ENCODE measurements at regions not wholly inside any gene's neighbourhood (a gene's known extent, or its start where the extent isn't known, plus 50 kb on each side); places are given as distances from the start of the nearest gene placed in this dataset.
A peak's percentile ranks its signal among the peaks of the same experiment; 100 is the strongest.

GRCh38 chr5:17132444-17133083 is 84.9 kb upstream of the BASP1 start:
- intact Hi-C loops (cut with micrococcal nuclease), result no loop called here
- no peak for ATAC-seq
- 51% methylated on average over 4 of the region's 4 CpGs for WGBS (ENCODE audit: insufficient coverage)

DNA sequence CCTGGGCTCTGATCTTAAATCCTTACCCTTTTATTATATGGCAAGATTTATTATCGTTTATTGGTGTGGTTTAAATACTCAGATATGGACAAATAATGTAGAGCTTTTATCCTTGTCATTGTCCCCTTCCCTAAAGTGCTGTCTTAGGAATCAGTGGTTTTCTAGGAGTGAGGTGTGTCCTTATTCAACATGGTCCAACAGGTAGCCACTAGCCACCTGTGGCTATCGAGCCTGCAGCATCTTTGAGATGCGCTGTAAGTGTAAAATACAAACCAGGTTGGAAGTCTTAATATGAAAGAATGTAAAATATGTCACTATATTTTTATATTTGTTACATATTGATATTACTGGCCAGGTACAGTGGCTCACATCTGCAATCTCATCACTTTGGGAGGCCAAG is 82.4 kb upstream of the BASP1 start:
- Mint-ChIP-seq H3K4me3 (no peak overlapping the region), H3K36me3 (no peaks in the 10 kb centered on the region), H3K27me3 (ENCODE audit: low read depth in 2 of 2) (no peaks in the 10 kb centered on the region), H3K4me1 (peaks cover 4 to 5% of the 10 kb centered on the region in 2 donors), H3K9me3 (no peaks in the 10 kb centered on the region), H3K27ac (no peak overlapping the region)
- TF ChIP-seq, protein P1, sequence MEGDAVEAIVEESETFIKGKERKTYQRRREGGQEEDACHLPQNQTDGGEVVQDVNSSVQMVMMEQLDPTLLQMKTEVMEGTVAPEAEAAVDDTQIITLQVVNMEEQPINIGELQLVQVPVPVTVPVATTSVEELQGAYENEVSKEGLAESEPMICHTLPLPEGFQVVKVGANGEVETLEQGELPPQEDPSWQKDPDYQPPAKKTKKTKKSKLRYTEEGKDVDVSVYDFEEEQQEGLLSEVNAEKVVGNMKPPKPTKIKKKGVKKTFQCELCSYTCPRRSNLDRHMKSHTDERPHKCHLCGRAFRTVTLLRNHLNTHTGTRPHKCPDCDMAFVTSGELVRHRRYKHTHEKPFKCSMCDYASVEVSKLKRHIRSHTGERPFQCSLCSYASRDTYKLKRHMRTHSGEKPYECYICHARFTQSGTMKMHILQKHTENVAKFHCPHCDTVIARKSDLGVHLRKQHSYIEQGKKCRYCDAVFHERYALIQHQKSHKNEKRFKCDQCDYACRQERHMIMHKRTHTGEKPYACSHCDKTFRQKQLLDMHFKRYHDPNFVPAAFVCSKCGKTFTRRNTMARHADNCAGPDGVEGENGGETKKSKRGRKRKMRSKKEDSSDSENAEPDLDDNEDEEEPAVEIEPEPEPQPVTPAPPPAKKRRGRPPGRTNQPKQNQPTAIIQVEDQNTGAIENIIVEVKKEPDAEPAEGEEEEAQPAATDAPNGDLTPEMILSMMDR (IDR thresholded peaks at IDR 0.05), result no peak
- ATAC-seq, result no peak
- WGBS (ENCODE audit: insufficient coverage), result 92% methylated on average over 2 of the region's 3 CpGs
- Histone ChIP-seq H3K27ac (ENCODE audit: low read length) (no peak overlapping the region), H3K27me3 (ENCODE audit: control insufficient read depth, insufficient read depth, low read length) (no peaks in the 10 kb centered on the region), H3K36me3 (ENCODE audit: control insufficient read depth, insufficient read depth, low read length) (no peaks in the 10 kb centered on the region), H3K9me3 (ENCODE audit: control insufficient read depth, insufficient read depth, low read length) (no peaks in the 10 kb centered on the region), H3K4me1 (ENCODE audit: control insufficient read depth, insufficient read depth, low read length) (peaks cover 11% of the 10 kb centered on the region), H3K4me3 (ENCODE audit: low read length) (no peak overlapping the region)
- DNase-seq, result no peak
- intact Hi-C loops (cut with micrococcal nuclease), result no loop called here

More at GRCh38 chr5:17132444-17133083, 84.9 kb upstream of the BASP1 start:
- H3K27me3 Mint-ChIP-seq (ENCODE audit: low read depth in 2 of 2), result no peaks in the 10 kb centered on the region
- H3K9me3 ChIP-seq (ENCODE audit: control insufficient read depth, insufficient read depth, low read length), result no peaks in the 10 kb centered on the region
- no peak overlapping the region for H3K27ac ChIP-seq (ENCODE audit: low read length)
- H3K4me1 Mint-ChIP-seq, result peaks cover 4 to 6% of the 10 kb centered on the region in 2 donors
- H3K9me3 Mint-ChIP-seq, result no peaks in the 10 kb centered on the region
- DNase-seq, result no peak
- H3K4me1 ChIP-seq (ENCODE audit: control insufficient read depth, insufficient read depth, low read length), result peaks cover 11% of the 10 kb centered on the region
- TF ChIP-seq, protein P1 (IDR thresholded peaks at IDR 0.05), result peak; percentile 12
- H3K27me3 ChIP-seq (ENCODE audit: control insufficient read depth, insufficient read depth, low read length), result no peaks in the 10 kb centered on the region
- no peaks in the 10 kb centered on the region for H3K36me3 ChIP-seq (ENCODE audit: control insufficient read depth, insufficient read depth, low read length)
- H3K4me3 Mint-ChIP-seq, result no peak overlapping the region
- H3K27ac Mint-ChIP-seq, result no peak overlapping the region
- H3K36me3 Mint-ChIP-seq, result no peaks in the 10 kb centered on the region
- H3K4me3 ChIP-seq (ENCODE audit: low read length), result no peak overlapping the region

DNA sequence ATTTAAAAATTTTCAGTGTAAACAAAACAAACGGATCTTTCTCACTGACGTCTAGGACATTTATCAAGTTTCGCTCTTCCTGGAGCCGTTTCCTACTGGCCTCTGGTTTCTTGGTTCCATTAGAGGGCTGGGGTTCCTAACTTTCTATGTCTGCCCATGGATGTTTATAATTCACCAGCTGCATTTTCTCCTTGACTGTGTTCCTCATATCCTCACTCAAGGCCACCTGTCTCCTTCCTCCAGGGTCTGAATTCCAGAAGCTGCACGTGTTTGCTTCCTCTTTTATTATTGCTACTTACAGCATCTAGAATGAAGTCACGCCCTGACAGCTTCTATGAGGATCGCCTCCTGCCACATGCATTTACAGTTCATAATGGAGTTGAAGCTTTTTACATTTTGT is 74.1 kb upstream of the BASP1 start:
- TF ChIP-seq, protein P1 (IDR thresholded peaks at IDR 0.05), result no peak
- no peaks in the 10 kb centered on the region for H3K27me3 Mint-ChIP-seq (ENCODE audit: low read depth in 2 of 2)
- H3K27me3 ChIP-seq (ENCODE audit: control insufficient read depth, insufficient read depth, low read length), result no peaks in the 10 kb centered on the region
- H3K36me3 ChIP-seq (ENCODE audit: control insufficient read depth, insufficient read depth, low read length), result no peaks in the 10 kb centered on the region
- no peak overlapping the region for H3K4me3 ChIP-seq (ENCODE audit: low read length)
- no peak for DNase-seq
- 77% methylated on average over 7 of the region's 7 CpGs for WGBS (ENCODE audit: insufficient coverage)
- no peak overlapping the region for H3K27ac ChIP-seq (ENCODE audit: low read length)
- H3K4me1 ChIP-seq (ENCODE audit: control insufficient read depth, insufficient read depth, low read length), result no peaks in the 10 kb centered on the region
- no peak overlapping the region for H3K4me3 Mint-ChIP-seq
- no peaks in the 10 kb centered on the region for H3K9me3 ChIP-seq (ENCODE audit: control insufficient read depth, insufficient read depth, low read length)
- H3K36me3 Mint-ChIP-seq, result no peaks in the 10 kb centered on the region
- peaks cover 3 to 5% of the 10 kb centered on the region in 2 donors for H3K9me3 Mint-ChIP-seq
- intact Hi-C loops (cut with micrococcal nuclease), result no loop called here
- no peak overlapping the region for H3K27ac Mint-ChIP-seq
- ATAC-seq, result no peak
- H3K4me1 Mint-ChIP-seq, result no peaks in the 10 kb centered on the region

DNA sequence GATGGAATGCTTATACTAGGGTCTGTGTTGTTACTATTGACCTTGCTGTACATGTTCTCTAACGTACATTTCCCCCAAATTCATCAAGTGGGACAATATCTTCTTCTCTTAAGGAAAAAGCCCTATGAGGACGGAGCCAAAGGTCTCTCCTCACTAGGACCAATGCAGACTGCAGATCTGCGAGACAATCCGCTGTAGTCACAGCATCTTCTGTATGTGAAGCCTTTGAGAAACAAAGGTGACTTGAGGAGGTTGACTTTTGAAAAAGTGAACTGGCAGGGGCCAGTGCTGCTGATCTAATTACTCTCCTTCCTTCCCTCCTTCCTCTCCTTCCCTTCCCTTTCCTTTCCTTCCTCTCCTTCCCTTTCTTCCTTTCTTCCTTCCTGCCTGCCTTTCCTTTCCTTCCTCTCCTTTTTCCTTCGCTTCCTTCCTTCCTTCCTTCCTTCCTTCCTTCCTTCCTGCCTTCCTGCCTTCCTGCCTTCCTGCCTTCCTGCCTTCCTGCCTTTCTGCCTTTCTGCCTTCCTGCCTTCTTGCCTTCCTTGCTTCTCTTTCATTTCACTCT is 71.1 kb upstream of the BASP1 start:
- no peak overlapping the region for H3K27ac ChIP-seq (ENCODE audit: low read length)
- H3K9me3 Mint-ChIP-seq, result peaks cover 3 to 5% of the 10 kb centered on the region in 2 donors
- no peaks in the 10 kb centered on the region for H3K4me1 Mint-ChIP-seq
- TF ChIP-seq, protein P1 (IDR thresholded peaks at IDR 0.05), result no peak
- no peaks in the 10 kb centered on the region for H3K4me1 ChIP-seq (ENCODE audit: control insufficient read depth, insufficient read depth, low read length)
- no peaks in the 10 kb centered on the region for H3K36me3 ChIP-seq (ENCODE audit: control insufficient read depth, insufficient read depth, low read length)
- 90% methylated on average over 5 of the region's 5 CpGs for WGBS (ENCODE audit: insufficient coverage)
- H3K4me3 Mint-ChIP-seq, result no peak overlapping the region
- H3K27me3 ChIP-seq (ENCODE audit: control insufficient read depth, insufficient read depth, low read length), result no peaks in the 10 kb centered on the region
- no peaks in the 10 kb centered on the region for H3K9me3 ChIP-seq (ENCODE audit: control insufficient read depth, insufficient read depth, low read length)
- H3K27ac Mint-ChIP-seq, result no peak overlapping the region
- no peaks in the 10 kb centered on the region for H3K36me3 Mint-ChIP-seq
- ATAC-seq (no peak), DNase-seq (no peak)
- no peaks in the 10 kb centered on the region for H3K27me3 Mint-ChIP-seq (ENCODE audit: low read depth in 2 of 2)
- intact Hi-C loops (cut with micrococcal nuclease), result no loop called here
- no peak overlapping the region for H3K4me3 ChIP-seq (ENCODE audit: low read length)

Measured in natural killer cell (primary cell).